ENCODE measurements at regions not wholly inside any gene's neighbourhood (a gene's known extent, or its start where the extent isn't known, plus 50 kb on each side); places are given as distances from the start of the nearest gene placed in this dataset.

GRCh38 chr7:41339913-41340676, 362.8 kb downstream of the INHBA start:
- TF ChIP-seq CTCF (conservative IDR thresholded peaks at IDR 0.05; ENCODE audit: low read length): no peak
- TF ChIP-seq EZH2phosphoT487 (IDR thresholded peaks at IDR 0.05; ENCODE audit: borderline replicate concordance, low read depth, low read length): no peak
